ENCODE measurements at regions not wholly inside any gene's neighbourhood (a gene's known extent, or its start where the extent isn't known, plus 50 kb on each side); places are given as distances from the start of the nearest gene placed in this dataset.
"Not testable (repeated sequence)": the region's sequence is repeated elsewhere in the genome, so short reads cannot be mapped to it uniquely, and the experiment has no call there.

DNA sequence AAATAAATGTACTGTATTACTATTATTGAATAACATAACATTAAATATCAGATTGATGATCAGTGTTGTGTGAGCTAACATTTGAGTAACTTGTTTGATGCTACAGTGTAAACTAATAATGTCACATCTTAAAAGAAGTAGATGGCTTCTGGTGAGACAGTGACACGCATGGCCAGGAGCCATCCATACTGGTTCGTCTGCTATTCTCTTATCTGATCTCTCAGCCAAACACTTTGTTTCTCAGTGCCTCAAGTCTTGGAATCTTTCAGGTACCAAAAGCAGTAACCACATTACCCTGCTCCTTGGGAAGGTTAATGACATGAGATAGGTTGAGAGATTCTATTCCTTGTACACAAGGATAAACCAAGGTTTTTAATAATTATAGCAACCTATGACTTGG is 198.1 kb upstream of the IGFBP7 start:
- H3K27me3 Mint-ChIP-seq (ENCODE audit: unreplicated experiment), result peaks cover 2% of the 10 kb centered on the region
- TF ChIP-seq, protein P1, sequence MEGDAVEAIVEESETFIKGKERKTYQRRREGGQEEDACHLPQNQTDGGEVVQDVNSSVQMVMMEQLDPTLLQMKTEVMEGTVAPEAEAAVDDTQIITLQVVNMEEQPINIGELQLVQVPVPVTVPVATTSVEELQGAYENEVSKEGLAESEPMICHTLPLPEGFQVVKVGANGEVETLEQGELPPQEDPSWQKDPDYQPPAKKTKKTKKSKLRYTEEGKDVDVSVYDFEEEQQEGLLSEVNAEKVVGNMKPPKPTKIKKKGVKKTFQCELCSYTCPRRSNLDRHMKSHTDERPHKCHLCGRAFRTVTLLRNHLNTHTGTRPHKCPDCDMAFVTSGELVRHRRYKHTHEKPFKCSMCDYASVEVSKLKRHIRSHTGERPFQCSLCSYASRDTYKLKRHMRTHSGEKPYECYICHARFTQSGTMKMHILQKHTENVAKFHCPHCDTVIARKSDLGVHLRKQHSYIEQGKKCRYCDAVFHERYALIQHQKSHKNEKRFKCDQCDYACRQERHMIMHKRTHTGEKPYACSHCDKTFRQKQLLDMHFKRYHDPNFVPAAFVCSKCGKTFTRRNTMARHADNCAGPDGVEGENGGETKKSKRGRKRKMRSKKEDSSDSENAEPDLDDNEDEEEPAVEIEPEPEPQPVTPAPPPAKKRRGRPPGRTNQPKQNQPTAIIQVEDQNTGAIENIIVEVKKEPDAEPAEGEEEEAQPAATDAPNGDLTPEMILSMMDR (IDR thresholded peaks at IDR 0.05; ENCODE audit: partially characterized antibody, unreplicated experiment), result no peak
- H3K36me3 Mint-ChIP-seq (ENCODE audit: unreplicated experiment), result no peaks in the 10 kb centered on the region
- H3K4me3 Mint-ChIP-seq (ENCODE audit: unreplicated experiment), result no peak overlapping the region
- H3K4me1 Mint-ChIP-seq (ENCODE audit: low read depth, unreplicated experiment), result no peaks in the 10 kb centered on the region
- H3K27ac Mint-ChIP-seq (ENCODE audit: unreplicated experiment), result no peak overlapping the region
- no peaks in the 10 kb centered on the region for H3K9me3 Mint-ChIP-seq (ENCODE audit: unreplicated experiment)
- no peak for DNase-seq

DNA sequence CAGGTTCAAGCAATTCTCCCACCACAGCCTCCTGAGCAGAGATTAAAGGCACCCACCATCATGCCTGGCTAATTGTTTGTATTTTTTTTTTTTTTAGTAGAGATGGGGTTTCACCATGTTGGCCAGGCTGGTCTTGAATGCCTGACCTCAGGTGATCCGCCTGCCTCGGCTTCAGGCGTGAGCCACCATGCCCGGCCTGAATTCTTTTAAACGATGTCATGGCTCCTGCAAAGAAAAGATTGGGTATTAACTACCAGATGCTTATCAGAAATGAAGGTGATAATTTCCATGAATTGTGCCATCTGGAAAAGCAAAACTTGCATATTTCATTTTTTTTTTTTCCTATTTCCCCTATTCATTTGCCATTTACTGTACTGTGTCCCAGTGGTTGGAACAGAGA is 195.7 kb upstream of the IGFBP7 start:
- no peak for DNase-seq
- Mint-ChIP-seq H3K27ac (ENCODE audit: unreplicated experiment) (no peak overlapping the region), H3K9me3 (ENCODE audit: unreplicated experiment) (peaks cover 2% of the 10 kb centered on the region), H3K36me3 (ENCODE audit: unreplicated experiment) (no peaks in the 10 kb centered on the region), H3K4me1 (ENCODE audit: low read depth, unreplicated experiment) (no peaks in the 10 kb centered on the region), H3K4me3 (ENCODE audit: unreplicated experiment) (no peak overlapping the region), H3K27me3 (ENCODE audit: unreplicated experiment) (peaks cover 2% of the 10 kb centered on the region)
- TF ChIP-seq, protein P1 (IDR thresholded peaks at IDR 0.05; ENCODE audit: partially characterized antibody, unreplicated experiment), result no peak

DNA sequence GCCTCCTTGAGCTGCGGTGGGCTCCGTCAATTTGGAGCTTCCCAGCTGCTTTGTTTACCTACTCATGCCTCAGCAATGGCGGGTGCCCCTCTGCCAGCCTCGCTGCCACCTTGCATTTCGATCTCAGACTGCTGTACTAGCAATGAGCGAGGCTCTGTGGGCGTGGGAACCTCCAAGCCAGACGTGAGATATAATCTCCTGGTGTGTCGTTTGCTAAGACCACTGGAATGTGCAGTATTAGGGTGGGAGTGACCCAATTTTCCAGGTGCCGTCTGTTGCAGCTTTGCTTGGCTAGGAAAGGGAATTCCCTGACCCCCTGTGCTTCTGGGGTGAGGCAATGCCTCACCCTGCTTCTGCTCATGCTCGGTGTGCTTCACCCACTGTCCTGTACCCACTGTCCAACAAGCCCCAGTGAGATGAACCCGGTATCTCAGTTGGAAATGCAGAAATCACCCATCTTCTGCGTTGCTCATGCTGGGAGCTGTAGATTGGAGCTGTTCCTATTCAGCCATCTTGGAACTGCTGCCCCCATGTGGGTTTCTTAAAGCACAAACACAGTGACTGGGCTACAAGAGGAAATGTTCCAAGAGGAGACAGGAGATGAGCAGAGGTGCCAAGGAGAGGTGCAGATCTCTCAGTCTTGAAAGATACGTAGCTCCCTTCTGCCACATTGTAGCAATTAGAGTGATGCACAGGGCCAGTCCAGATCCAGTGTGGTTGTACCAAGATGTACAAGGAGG is 193.0 kb upstream of the IGFBP7 start:
- H3K9me3 Mint-ChIP-seq (ENCODE audit: unreplicated experiment), result peaks cover 3% of the 10 kb centered on the region
- TF ChIP-seq, protein P1 (IDR thresholded peaks at IDR 0.05; ENCODE audit: partially characterized antibody, unreplicated experiment), result no peak
- no peak overlapping the region for H3K27ac Mint-ChIP-seq (ENCODE audit: unreplicated experiment)
- peaks cover 4% of the 10 kb centered on the region for H3K27me3 Mint-ChIP-seq (ENCODE audit: unreplicated experiment)
- no peaks in the 10 kb centered on the region for H3K4me1 Mint-ChIP-seq (ENCODE audit: low read depth, unreplicated experiment)
- DNase-seq, result no peak
- H3K4me3 Mint-ChIP-seq (ENCODE audit: unreplicated experiment), result no peak overlapping the region
- no peaks in the 10 kb centered on the region for H3K36me3 Mint-ChIP-seq (ENCODE audit: unreplicated experiment)

DNA sequence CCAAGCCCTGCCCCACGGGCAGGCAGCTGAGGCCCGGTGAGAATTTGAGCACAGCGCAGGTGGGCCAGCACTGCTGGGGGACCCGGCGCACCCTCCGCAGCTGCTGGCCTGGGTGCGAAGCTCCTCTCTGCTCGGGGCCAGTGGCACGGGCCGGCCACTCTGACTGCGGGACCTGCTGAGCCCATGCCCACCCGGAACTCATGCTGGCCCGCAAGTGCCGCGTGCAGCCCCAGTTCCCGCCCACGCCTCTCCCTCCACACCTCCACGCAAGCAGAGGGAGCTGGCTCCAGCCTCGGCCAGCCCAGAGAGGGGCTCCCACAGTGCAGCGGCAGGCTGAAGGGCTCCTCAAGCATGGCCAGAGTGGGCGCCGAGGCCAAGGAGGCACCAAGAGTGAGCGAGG is 190.1 kb upstream of the IGFBP7 start:
- not testable (repeated sequence) for H3K27me3 Mint-ChIP-seq (ENCODE audit: unreplicated experiment); DNase-seq; H3K36me3 Mint-ChIP-seq (ENCODE audit: unreplicated experiment); H3K4me3 Mint-ChIP-seq (ENCODE audit: unreplicated experiment); H3K4me1 Mint-ChIP-seq (ENCODE audit: low read depth, unreplicated experiment); H3K27ac Mint-ChIP-seq (ENCODE audit: unreplicated experiment); H3K9me3 Mint-ChIP-seq (ENCODE audit: unreplicated experiment)

DNA sequence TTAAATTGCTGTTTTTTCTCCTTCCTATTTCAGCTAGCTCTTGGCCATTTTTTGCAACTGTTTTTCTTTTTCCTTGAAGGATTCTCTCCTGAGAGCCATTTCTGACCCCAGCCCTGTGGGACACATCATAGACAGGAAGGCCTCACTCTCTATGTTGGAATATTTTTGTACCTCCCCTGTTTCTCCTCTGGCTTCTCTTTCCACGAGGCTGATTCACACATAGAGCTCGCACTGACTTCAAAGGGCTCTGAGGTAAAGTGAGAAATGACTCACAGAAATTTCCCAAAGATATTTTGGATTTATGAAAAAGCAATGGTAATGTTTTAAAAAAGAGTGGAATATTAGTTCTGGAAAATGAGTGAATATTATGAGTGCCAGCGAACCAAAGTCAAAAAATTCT is 181.7 kb upstream of the IGFBP7 start:
- Mint-ChIP-seq H3K36me3 (ENCODE audit: unreplicated experiment) (no peaks in the 10 kb centered on the region), H3K9me3 (ENCODE audit: unreplicated experiment) (peaks cover 1% of the 10 kb centered on the region), H3K27ac (ENCODE audit: unreplicated experiment) (no peak overlapping the region), H3K4me3 (ENCODE audit: unreplicated experiment) (no peak overlapping the region), H3K27me3 (ENCODE audit: unreplicated experiment) (no peaks in the 10 kb centered on the region), H3K4me1 (ENCODE audit: low read depth, unreplicated experiment) (no peaks in the 10 kb centered on the region)
- DNase-seq, result no peak
- TF ChIP-seq, protein P1 (IDR thresholded peaks at IDR 0.05; ENCODE audit: partially characterized antibody, unreplicated experiment), result no peak
